ENCODE measurements at regions not wholly inside any gene's neighbourhood (a gene's known extent, or its start where the extent isn't known, plus 50 kb on each side); places are given as distances from the start of the nearest gene placed in this dataset.

GRCh38 chr17:77641718-77642117 is 316.8 kb upstream of the TNRC6C start:
- peaks cover 35% of the 10 kb centered on the region for H3K27me3 ChIP-seq (ENCODE audit: insufficient read depth, poor library complexity, severe bottlenecking)
- H3K4me1 ChIP-seq (ENCODE audit: insufficient read depth, poor library complexity, severe bottlenecking) = no peaks in the 10 kb centered on the region

GRCh38 chr17:77644181-77645071 is 314.1 kb upstream of the TNRC6C start:
- Histone ChIP-seq H3K4me1 (ENCODE audit: insufficient read depth, poor library complexity, severe bottlenecking) (no peaks in the 10 kb centered on the region), H3K36me3 (ENCODE audit: low read depth) (no peaks in the 10 kb centered on the region), H3K9me3 (ENCODE audit: severe bottlenecking) (peaks cover 3% of the 10 kb centered on the region), H3K4me3 (ENCODE audit: severe bottlenecking) (no peak overlapping the region), H3K27ac (ENCODE audit: poor library complexity, severe bottlenecking) (no peak overlapping the region), H3K27me3 (ENCODE audit: insufficient read depth, poor library complexity, severe bottlenecking) (peaks cover 35% of the 10 kb centered on the region)
- ATAC-seq (ENCODE audit: low read depth) (no peak), DNase-seq (ENCODE audit: low spot score) (no peak)
- TF ChIP-seq CTCF (IDR thresholded peaks at IDR 0.05; ENCODE audit: poor library complexity, severe bottlenecking) = no peak

More at GRCh38 chr17:77641718-77642117, 316.8 kb upstream of the TNRC6C start:
- no peak for TF ChIP-seq CTCF (IDR thresholded peaks at IDR 0.05; ENCODE audit: poor library complexity, severe bottlenecking)
- no peak for DNase-seq (ENCODE audit: low spot score)
- H3K4me3 ChIP-seq (ENCODE audit: severe bottlenecking) = no peak overlapping the region
- H3K27ac ChIP-seq (ENCODE audit: poor library complexity, severe bottlenecking) = no peak overlapping the region
- H3K36me3 ChIP-seq (ENCODE audit: low read depth) = no peaks in the 10 kb centered on the region
- peaks cover 3% of the 10 kb centered on the region for H3K9me3 ChIP-seq (ENCODE audit: severe bottlenecking)
- no peak for ATAC-seq (ENCODE audit: low read depth)

- no peaks in the 10 kb centered on the region for H3K4me1 ChIP-seq (ENCODE audit: insufficient read depth, poor library complexity, severe bottlenecking)
- TF ChIP-seq CTCF (IDR thresholded peaks at IDR 0.05; ENCODE audit: poor library complexity, severe bottlenecking) = no peak
- no peaks in the 10 kb centered on the region for H3K36me3 ChIP-seq (ENCODE audit: low read depth)
- peaks cover 3% of the 10 kb centered on the region for H3K9me3 ChIP-seq (ENCODE audit: severe bottlenecking)
- DNase-seq (ENCODE audit: low spot score) (no peak), ATAC-seq (ENCODE audit: low read depth) (no peak)
- H3K27ac ChIP-seq (ENCODE audit: poor library complexity, severe bottlenecking) = no peak overlapping the region
- H3K27me3 ChIP-seq (ENCODE audit: insufficient read depth, poor library complexity, severe bottlenecking) = peaks cover 30% of the 10 kb centered on the region
- H3K4me3 ChIP-seq (ENCODE audit: severe bottlenecking) = no peak overlapping the region
These were observed 313.1 kb upstream of the TNRC6C start for GRCh38 chr17:77645072-77646045.

- ATAC-seq (ENCODE audit: low read depth) = no peak
- H3K27ac ChIP-seq (ENCODE audit: poor library complexity, severe bottlenecking) = no peak overlapping the region
These were observed 312.5 kb upstream of the TNRC6C start for GRCh38 chr17:77646046-77646430.

More at GRCh38 chr17:77646046-77646430, 312.5 kb upstream of the TNRC6C start:
- Histone ChIP-seq H3K27me3 (ENCODE audit: insufficient read depth, poor library complexity, severe bottlenecking) (peaks cover 30% of the 10 kb centered on the region), H3K36me3 (ENCODE audit: low read depth) (no peaks in the 10 kb centered on the region), H3K4me1 (ENCODE audit: insufficient read depth, poor library complexity, severe bottlenecking) (no peaks in the 10 kb centered on the region), H3K9me3 (ENCODE audit: severe bottlenecking) (peaks cover 1% of the 10 kb centered on the region), H3K4me3 (ENCODE audit: severe bottlenecking) (no peak overlapping the region)
- DNase-seq (ENCODE audit: low spot score) = no peak
- no peak for TF ChIP-seq CTCF (IDR thresholded peaks at IDR 0.05; ENCODE audit: poor library complexity, severe bottlenecking)

All from RWPE2 (cell line).